RKO (cell line): ENCODE measurements at regions not wholly inside any gene's neighbourhood (a gene's known extent, or its start where the extent isn't known, plus 50 kb on each side); places are given as distances from the start of the nearest gene placed in this dataset.
"Not testable (repeated sequence)": the region's sequence is repeated elsewhere in the genome, so short reads cannot be mapped to it uniquely, and the experiment has no call there.

Source experiments
- DNase-seq: peaks from one replicate; pipeline ENCODE4 v3.0.0-alpha.2; 2016; ENCODE audit warnings: low spot score

DNA sequence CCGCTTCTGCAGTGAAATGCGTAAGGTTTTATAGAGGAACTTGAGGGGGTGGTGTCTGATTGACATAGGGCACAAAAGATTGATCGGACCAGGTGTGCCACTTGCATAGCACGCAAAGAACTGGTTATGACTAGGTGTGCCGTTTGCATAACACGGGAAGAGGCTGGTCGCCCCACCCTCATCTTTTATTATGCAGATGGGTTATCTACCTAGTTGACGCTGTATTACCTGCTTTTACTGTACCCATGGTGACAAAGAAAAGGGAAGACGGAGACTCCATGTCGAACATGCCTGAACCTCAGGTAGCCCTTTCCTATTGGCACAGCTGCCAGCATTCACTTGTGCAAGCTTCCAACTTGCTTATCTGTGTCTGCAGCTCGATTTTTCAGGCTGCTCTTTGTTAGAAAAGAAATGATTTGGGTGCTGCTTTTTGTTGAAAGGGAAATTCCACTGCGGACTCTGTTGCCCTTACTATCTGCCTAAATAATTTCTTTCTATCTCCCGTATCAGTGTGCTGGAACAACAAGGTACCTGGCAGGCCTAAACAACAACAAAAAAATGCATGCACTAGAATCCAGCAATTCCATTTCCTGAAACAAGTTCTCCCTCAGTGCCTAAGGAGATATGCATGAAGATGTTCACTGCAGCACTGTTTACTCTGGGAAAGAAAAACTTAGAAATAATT is 194.4 kb upstream of the KAZN start:
- no peak for DNase-seq

DNA sequence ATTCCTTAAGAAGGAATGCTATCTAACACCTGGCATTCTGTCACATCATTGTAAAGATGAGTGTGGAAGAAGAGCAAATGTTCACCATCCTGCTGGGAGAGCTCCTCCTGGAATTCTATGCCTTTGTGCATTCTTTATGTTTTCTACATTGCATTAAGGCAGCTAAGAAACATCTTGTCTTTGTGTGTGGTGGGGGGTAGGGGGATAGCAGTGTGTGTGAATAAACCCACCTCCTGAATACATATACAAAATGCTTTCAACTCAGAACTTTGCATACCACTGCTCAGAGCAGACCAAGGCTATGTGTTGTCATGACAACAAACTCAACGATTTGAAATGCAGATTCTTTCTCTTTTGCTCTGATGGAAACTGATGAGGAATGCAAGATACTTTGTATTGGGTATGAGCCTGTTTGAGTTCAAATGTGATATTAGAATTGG is 193.6 kb upstream of the KAZN start:
- DNase-seq, result no peak

DNA sequence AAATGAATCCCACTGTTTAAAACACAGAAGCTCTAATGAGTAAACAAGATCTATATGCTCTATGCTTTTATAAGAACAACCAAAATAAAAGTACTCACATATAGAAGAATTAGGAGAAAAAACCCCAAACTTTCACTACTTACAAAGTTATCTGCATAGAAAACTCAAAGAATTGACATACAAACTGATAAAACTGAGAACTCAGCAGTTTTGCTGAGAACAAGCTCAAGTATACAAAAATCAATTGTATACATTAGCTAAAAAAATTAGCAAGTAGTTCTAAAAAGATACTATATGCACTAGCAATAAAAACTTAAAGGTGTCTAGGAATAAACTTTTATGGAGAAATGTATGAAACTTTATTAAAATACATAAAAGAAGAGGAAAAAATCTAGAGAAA is 186.2 kb upstream of the KAZN start:
- no peak for DNase-seq

- no peak for DNase-seq
Measured at GRCh38 chr1:14413819-14414490, 184.5 kb upstream of the KAZN start.

DNA sequence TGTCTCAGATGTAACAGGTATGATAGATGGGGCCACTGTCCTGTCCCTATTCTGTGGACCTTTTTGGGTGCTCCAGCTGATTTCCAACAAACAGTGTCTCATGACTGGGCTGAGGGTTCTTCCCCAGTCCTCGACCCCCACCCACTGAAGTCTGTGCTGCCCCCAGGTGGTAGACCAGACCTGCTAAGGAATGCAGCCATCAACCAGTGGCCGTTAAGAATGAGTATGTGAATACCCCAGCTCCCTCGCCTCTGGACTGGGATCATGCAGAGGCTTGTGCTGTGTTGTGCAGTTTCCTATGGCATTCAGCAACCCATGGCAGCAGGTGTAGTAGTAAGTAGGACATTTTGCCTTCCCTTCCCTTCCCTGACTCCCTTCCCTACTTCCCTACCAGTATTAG is 183.1 kb upstream of the KAZN start:
- no peak for DNase-seq

- not testable (repeated sequence) for DNase-seq
Measured at GRCh38 chr1:14419778-14420218, 178.7 kb upstream of the KAZN start.

- DNase-seq, result no peak
Measured at GRCh38 chr1:14420686-14421085, 177.8 kb upstream of the KAZN start.

- DNase-seq, result no peak
Measured at GRCh38 chr1:14421295-14421976, 177.0 kb upstream of the KAZN start.

- no peak for DNase-seq
Measured at GRCh38 chr1:14421977-14422609, 176.4 kb upstream of the KAZN start.

DNA sequence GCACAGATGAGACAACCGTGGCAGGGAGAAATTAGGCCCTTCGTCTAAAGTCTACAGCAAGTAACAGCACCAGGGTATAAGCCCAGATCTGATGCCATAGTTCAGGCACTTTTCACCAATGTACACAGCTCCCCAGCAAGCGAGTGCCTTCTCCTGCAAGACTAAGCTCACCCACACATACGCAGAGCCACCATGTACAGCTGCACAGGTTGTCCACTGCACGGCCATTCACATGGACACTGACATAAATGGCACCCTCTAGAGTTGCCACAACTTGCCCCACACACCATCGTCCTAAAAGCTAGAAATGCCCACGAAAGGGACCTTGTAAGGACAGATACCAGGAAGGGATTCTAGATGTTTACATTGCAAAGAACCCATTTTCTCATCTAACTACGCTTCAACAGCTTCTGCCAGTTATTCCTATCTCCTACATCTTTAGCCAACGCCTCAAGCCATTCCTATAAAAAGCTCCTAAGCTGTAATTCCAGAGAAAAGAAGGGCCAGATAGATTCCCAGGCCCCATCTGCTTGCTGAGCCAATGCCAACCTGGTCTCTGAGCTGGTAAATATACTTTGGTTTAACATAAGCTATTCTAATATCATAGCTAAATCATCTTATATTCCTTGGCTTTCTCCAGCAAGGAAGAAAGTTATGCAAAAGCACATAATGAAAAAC is 174.0 kb upstream of the KAZN start:
- no peak for DNase-seq

DNA sequence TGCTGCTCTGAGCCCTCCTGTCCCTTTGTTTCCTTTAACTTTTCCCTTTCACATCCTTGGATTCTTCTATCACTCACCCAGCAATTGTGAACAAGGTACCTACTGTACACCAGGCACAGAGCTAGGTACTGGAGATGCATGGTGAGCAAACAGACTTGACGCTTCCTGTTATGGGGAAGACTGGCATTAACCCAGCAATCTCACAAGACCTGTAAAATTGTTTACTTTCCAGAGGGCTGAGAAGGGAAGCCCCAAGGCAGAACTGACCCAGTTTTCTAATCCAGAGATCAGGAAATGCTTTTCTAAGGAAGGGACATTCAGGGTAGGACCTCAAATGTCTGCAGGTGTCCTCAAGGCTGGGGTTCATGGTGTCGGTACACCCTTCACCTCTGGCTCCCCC is 171.6 kb upstream of the KAZN start:
- DNase-seq, result no peak

- no peak for DNase-seq
Measured at GRCh38 chr1:14429577-14429976, 168.9 kb upstream of the KAZN start.

- DNase-seq, result not testable (repeated sequence)
Measured at GRCh38 chr1:14432728-14433127, 165.8 kb upstream of the KAZN start.

DNA sequence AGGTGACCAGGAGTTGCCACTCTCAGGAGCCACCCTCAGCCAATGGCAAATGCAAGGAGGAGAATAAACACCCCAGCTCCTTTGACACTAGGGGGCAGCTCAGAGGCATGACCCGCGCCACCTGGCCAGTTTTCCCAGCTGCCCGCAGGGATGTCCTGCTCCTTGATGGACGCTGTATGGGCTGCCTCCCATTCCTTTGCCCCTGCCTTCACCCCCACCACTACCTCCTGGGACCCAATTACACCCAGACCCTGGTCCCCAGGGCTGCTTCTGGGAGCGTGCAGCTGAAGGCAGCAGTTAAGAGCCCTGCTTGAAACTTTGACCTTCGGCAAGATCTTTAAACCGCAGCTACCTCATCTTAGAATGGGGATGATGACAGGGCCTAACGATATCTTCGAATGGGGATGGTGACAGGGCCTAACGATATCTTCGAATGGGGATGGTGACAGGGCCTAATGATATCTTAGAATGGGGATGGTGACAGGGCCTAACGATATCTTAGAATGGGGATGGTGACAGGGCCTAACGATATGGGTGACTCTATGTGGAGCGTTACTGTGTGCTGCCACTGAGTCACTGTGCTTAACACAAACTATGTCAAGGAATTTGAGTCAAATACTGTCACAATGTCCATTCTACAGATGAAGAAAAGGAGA is 163.0 kb upstream of the KAZN start:
- DNase-seq, result no peak

- no peak for DNase-seq
Measured at GRCh38 chr1:14437417-14437918, 161.0 kb upstream of the KAZN start.

GRCh38 chr1:14438127-14438769 is 160.2 kb upstream of the KAZN start:
- DNase-seq, result no peak

- no peak for DNase-seq
Measured at GRCh38 chr1:14439015-14439414, 159.5 kb upstream of the KAZN start.

- DNase-seq, result no peak
Measured at GRCh38 chr1:14440166-14440565, 158.3 kb upstream of the KAZN start.

DNA sequence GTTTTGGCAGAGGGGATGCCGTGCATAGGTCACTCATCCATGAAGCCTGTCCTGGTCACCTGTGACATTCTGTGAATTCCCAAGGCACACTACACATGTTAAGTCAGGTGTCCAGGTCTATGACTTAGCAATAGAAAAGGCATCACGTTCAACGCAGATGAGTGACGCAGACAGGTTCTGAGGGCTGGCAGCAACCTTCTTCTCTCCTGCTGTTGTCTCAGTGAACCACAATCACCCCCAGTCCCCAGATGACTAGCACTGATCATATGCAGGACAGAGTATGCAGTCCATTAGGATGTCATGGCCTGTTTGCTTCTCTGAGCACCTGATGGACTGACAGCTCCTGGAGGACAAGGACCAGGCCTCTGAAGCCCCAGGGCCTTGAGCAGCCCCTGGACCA is 157.8 kb upstream of the KAZN start:
- DNase-seq, result no peak

DNA sequence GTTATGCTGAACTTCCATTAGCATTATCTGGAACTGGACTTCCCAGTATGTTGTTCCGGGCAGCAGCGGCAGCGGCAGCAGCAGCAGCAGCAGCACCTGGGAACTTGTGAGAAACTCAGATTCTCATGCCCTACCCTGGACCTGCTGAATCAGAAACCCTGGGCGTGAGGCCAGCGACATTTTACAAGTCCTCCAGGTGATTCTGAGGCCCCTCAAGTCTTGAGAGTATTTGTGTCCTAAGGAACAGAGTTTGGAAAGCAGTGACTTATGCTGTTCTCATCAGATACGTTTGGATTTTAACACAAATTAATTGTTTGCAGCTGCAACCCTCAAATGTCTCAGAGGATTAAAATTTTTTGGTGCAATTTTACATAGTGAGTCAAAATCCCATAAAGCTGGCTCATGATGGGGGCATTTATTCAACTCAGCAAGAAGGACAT is 157.2 kb upstream of the KAZN start:
- DNase-seq, result peak; percentile 3

GRCh38 chr1:14442669-14443068 is 155.8 kb upstream of the KAZN start:
- no peak for DNase-seq
